NT2/D1 (cell line): ENCODE measurements at regions not wholly inside any gene's neighbourhood (a gene's known extent, or its start where the extent isn't known, plus 50 kb on each side); places are given as distances from the start of the nearest gene placed in this dataset.

Experiments
- DNase-seq: peaks from one replicate; pipeline ENCODE4 v3.0.0-alpha.2; 2011; ENCODE audit warnings: low read depth, low spot score
- H3K27me3 ChIP-seq: 2 replicates; pipeline ENCODE4 v1.6.0; 2011; ENCODE audit warnings: mild to moderate bottlenecking; ENCODE audit not compliant: insufficient read length, insufficient read depth
- H3K36me3 ChIP-seq: 2 replicates; pipeline ENCODE4 v1.6.1; 2011; ENCODE audit warnings: mild to moderate bottlenecking, low read length, mixed read lengths; ENCODE audit not compliant: insufficient read depth, insufficient read length
- H3K4me1 ChIP-seq: 2 replicates; pipeline ENCODE4 v1.5.1; 2011; ENCODE audit not compliant: insufficient read depth, insufficient read length
- H3K4me3 ChIP-seq: 2 replicates; pipeline ENCODE4 v1.5.1; 2011; ENCODE audit warnings: low read depth; ENCODE audit not compliant: insufficient read length
- H3K9ac ChIP-seq: 2 replicates; pipeline ENCODE4 v1.6.0; 2011; ENCODE audit warnings: low read depth; ENCODE audit not compliant: insufficient read length
- H3K9me3 ChIP-seq: 2 replicates; pipeline ENCODE4 v1.5.1; 2011; ENCODE audit warnings: mild to moderate bottlenecking, low read length; ENCODE audit not compliant: insufficient read depth
- SUZ12 ChIP-seq: IDR thresholded peaks from 2 replicates; pipeline ENCODE4 v1.6.1; 2011; ENCODE audit not compliant: insufficient read length, insufficient read depth; ENCODE audit errors: extremely low read depth
- YY1 ChIP-seq: IDR thresholded peaks from 2 replicates; pipeline ENCODE4 v1.6.1; 2011; ENCODE audit not compliant: insufficient read length, insufficient read depth
- ZNF274 ChIP-seq: IDR thresholded peaks from 2 replicates; pipeline ENCODE4 v1.6.1; 2011; ENCODE audit warnings: mild to moderate bottlenecking, low read depth, low read length

DNA sequence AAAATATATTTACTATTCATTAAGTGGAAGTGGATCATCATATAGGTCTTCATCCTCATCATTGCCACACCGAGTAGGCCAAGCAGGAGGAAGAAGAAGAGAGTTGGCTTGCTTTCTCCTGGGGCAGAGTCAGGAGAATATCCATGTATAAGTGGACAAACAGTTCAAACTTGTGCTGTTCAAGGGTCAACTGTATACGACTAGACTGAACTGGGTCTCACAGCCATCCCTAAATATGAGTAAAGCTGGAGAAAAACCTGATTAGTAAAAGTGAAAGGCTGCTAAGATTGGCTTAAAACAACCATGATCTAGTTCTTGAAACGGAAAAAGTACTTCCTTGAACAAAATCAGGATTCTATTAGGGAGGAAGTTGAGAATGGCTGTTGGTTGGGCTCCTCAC lies 276.7 kb upstream of the ADRA1B start:
- H3K9ac ChIP-seq, result no peak overlapping the region
- TF ChIP-seq ZNF274 (no peak), SUZ12 (no peak), YY1 (no peak)
- no peaks in the 10 kb centered on the region for H3K9me3 ChIP-seq
- H3K4me1 ChIP-seq, result no peaks in the 10 kb centered on the region
- no peaks in the 10 kb centered on the region for H3K27me3 ChIP-seq
- no peak for DNase-seq
- no peak overlapping the region for H3K4me3 ChIP-seq
- H3K36me3 ChIP-seq, result no peaks in the 10 kb centered on the region

DNA sequence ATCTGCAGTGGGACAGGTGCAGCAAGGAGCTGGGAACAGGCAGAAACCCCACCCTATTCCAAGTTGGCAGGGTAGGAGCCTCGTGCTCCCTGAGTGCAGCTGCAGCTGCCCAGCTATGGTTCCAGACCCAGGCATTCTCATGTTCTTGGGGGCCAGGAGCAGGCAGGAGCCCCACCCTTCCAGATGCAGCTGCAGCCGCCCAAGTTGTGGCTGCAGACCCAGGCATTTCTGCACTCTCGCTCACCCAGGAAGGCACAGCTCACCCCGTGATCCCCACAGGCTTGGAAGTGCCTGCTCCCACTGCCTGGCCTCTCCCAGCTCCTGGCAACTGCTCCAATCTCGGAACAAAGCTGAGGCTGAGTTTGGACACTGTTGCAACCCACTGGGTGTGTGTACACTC lies 275.8 kb upstream of the ADRA1B start:
- H3K9me3 ChIP-seq, result no peaks in the 10 kb centered on the region
- no peaks in the 10 kb centered on the region for H3K27me3 ChIP-seq
- no peak for TF ChIP-seq YY1
- no peak for TF ChIP-seq ZNF274
- no peak for TF ChIP-seq SUZ12
- H3K36me3 ChIP-seq, result no peaks in the 10 kb centered on the region
- no peaks in the 10 kb centered on the region for H3K4me1 ChIP-seq
- no peak for DNase-seq
- no peak overlapping the region for H3K9ac ChIP-seq
- no peak overlapping the region for H3K4me3 ChIP-seq

DNA sequence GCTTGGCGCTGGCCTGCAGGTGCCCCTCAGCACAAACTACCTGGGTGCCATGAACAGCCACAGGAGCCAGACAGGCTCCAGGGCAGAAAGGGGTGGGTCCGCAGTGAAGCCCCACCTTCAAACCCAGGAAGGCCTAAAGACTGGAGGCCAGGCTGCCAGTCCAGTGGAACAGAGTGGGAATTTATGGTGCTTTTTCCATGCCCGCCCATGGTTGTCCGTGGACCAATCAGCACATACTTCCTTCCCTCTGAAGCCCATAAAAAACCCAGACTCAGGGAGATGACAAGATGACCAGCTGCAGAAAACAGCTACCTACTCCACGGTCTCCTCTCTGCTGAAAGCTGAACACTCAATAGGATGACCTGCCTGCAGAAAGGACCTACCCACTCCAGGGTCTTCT lies 275.4 kb upstream of the ADRA1B start:
- no peak for TF ChIP-seq SUZ12
- TF ChIP-seq YY1, result no peak
- no peak for TF ChIP-seq ZNF274
- H3K9ac ChIP-seq, result no peak overlapping the region
- H3K4me1 ChIP-seq, result no peaks in the 10 kb centered on the region
- no peak overlapping the region for H3K4me3 ChIP-seq
- H3K27me3 ChIP-seq, result no peaks in the 10 kb centered on the region
- no peaks in the 10 kb centered on the region for H3K36me3 ChIP-seq
- H3K9me3 ChIP-seq, result no peaks in the 10 kb centered on the region
- no peak for DNase-seq

DNA sequence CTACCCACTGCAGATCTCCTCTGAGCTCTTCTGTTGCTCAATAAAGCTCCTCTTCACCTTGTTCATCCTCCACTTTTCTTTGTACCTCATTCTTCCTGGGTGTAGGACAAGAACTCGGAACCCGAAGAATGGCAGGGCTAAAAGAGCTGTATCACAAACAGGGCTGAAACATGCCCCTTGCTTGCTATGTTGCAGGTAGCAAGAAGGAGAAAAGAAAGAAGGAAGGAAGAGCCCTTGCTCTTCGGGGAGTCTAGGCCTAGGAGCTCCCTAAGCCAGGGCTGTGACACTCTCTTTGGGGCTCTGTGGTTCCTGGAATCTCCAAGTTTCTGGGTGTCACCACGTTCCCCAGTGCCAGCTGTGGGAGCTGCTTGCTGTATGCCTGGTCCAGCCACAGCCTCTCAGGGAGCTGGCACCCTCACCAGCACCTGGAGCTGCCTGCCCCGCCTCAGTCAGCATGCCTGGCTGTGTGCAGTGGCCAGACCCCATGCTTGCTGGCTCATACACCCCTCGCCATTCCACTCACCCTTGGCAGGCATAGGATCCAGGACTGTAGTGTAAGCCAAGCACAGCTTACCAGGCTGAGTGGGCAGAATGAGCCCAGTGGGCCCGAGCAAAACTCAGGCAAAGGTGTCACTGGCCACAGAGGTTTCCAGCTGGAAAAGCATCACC lies 274.8 kb upstream of the ADRA1B start:
- H3K36me3 ChIP-seq, result no peaks in the 10 kb centered on the region
- no peaks in the 10 kb centered on the region for H3K27me3 ChIP-seq
- no peak for DNase-seq
- no peak for TF ChIP-seq SUZ12
- TF ChIP-seq ZNF274, result no peak
- no peak for TF ChIP-seq YY1
- no peak overlapping the region for H3K4me3 ChIP-seq
- no peaks in the 10 kb centered on the region for H3K9me3 ChIP-seq
- no peaks in the 10 kb centered on the region for H3K4me1 ChIP-seq
- H3K9ac ChIP-seq, result no peak overlapping the region

DNA sequence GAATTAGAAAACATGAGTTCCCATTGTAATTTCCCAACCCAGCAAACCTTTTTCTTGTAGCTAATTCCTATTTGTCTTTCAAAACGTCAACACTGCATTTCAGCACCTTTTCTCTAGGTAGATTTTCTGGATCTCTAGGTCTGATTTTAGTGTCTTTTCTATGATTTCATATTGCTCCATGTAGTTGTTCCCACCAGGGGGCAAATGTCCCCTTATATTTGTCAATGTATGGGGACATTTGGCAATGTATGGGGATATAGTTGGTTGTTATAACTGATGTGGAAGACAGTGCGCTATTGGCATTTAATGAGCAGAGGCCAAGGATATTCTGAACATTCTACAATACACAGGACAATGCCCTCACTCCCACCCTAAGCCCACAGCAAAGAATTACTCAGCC lies 273.9 kb upstream of the ADRA1B start:
- TF ChIP-seq YY1, result no peak
- no peak for TF ChIP-seq SUZ12
- no peak for TF ChIP-seq ZNF274

DNA sequence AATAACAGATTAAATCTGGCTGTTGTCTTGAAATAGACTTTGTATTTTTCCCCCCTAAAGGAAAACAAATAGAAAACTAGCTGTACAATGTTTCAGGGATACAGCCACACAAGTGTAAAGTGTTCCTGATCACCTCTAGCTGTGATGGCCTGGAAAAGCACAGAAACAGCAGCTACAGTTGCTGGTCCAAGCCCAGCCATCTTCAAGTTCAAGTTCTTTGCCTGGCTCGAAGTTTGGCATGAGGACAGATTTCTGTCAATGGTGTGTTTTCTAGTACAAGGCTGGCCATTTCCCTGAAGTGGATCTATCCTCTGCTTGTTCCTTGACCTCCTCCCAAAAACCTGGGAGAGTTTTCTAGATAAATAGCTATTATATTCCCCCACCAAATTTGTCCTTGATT lies 272.2 kb upstream of the ADRA1B start:
- DNase-seq, result no peak
- H3K9me3 ChIP-seq, result no peaks in the 10 kb centered on the region
- no peaks in the 10 kb centered on the region for H3K36me3 ChIP-seq
- no peaks in the 10 kb centered on the region for H3K4me1 ChIP-seq
- H3K9ac ChIP-seq, result no peak overlapping the region
- H3K4me3 ChIP-seq, result no peak overlapping the region
- H3K27me3 ChIP-seq, result no peaks in the 10 kb centered on the region
- no peak for TF ChIP-seq SUZ12
- TF ChIP-seq YY1, result no peak
- TF ChIP-seq ZNF274, result no peak

More for the DNA sequence above, 273.9 kb upstream of the ADRA1B start:
- Histone ChIP-seq H3K36me3 (no peaks in the 10 kb centered on the region), H3K4me1 (no peaks in the 10 kb centered on the region), H3K9ac (no peak overlapping the region), H3K4me3 (no peak overlapping the region), H3K27me3 (no peaks in the 10 kb centered on the region), H3K9me3 (no peaks in the 10 kb centered on the region)
- no peak for DNase-seq

DNA sequence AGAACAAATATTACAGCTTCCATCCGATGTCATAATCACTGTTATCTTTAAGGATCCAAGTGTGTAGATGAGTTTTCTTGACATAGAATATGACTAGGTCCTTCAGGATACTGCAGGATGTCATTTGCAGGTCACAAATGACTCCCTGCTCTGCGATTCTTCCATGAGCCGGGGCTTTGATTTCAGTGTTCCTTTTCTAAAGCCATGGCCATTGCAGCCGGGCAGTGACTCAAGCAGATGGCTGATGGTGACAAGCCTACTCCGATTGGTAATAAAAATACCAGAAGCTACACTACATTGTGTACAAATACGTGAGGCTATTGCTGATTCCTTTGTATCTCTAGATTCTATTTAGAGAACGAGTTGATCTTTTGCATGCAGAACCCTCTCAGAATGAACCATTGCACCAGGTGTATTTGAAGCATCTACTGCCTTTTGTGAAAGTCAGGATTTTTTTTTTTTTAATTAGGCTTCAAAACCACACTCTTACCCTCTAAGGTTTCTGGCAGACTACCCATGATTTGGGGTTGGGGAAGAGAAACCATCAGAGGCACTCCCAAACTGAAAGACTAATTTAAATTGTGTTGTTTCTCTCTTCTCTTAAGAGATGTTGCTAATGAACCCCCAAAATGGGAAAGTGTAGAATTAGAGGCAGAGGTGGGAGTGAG lies 271.0 kb upstream of the ADRA1B start:
- no peak for DNase-seq
- no peaks in the 10 kb centered on the region for H3K9me3 ChIP-seq
- no peak for TF ChIP-seq SUZ12
- no peak for TF ChIP-seq ZNF274
- TF ChIP-seq YY1, result no peak
- no peak overlapping the region for H3K4me3 ChIP-seq
- no peaks in the 10 kb centered on the region for H3K36me3 ChIP-seq
- no peak overlapping the region for H3K9ac ChIP-seq
- no peaks in the 10 kb centered on the region for H3K4me1 ChIP-seq
- H3K27me3 ChIP-seq, result no peaks in the 10 kb centered on the region
